Esophagus (tissue), 2 donors: ENCODE measurements at regions not wholly inside any gene's neighbourhood (a gene's known extent, or its start where the extent isn't known, plus 50 kb on each side); places are given as distances from the start of the nearest gene placed in this dataset.

Experiments
- H3K27ac ChIP-seq, 2 donors: one replicate each; pipeline ENCODE4 v1.5.1; 2013; ENCODE audit warnings: low read depth in 2 of 2, mild to moderate bottlenecking in 2 of 2, inconsistent platforms in 1 of 2, low read length in 1 of 2, moderate library complexity in 1 of 2
- H3K27me3 ChIP-seq, 2 donors: one replicate each; pipeline ENCODE4 v1.6.1; 2013; ENCODE audit warnings: low read length in 2 of 2, control low read depth in 1 of 2, mild to moderate bottlenecking in 1 of 2; ENCODE audit not compliant: insufficient read depth in 2 of 2, control insufficient read depth in 1 of 2
- H3K36me3 ChIP-seq, 2 donors: one replicate each; pipeline ENCODE4 v1.6.1; 2013; ENCODE audit warnings: low read length in 1 of 2; ENCODE audit not compliant: control insufficient read depth in 2 of 2, insufficient read depth in 2 of 2
- H3K4me1 ChIP-seq, 2 donors: one replicate each; pipeline ENCODE4 v1.6.1; 2013; ENCODE audit warnings: low read length in 1 of 2; ENCODE audit not compliant: control insufficient read depth in 2 of 2, insufficient read depth in 2 of 2
- H3K4me3 ChIP-seq, 2 donors: one replicate each; pipeline ENCODE4 v1.5.1; 2013; ENCODE audit warnings: low read length in 2 of 2, mild to moderate bottlenecking in 2 of 2, low read depth in 1 of 2, moderate library complexity in 1 of 2
- H3K9me3 ChIP-seq, 2 donors: one replicate each; pipeline ENCODE4 v1.6.1; 2013; ENCODE audit warnings: mild to moderate bottlenecking in 2 of 2, low read depth in 1 of 2, low read length in 1 of 2, moderate library complexity in 1 of 2; ENCODE audit not compliant: control insufficient read depth in 2 of 2, insufficient read depth in 1 of 2
- whole genome bisulfite sequencing, 2 donors: extraction: QIAGEN DNeasy Blood & Tissue Kit; methylation state at CpG; one replicate each; pipeline ENCODE4 v1.1.7; 2013; 5-methylcytosine and 5-hydroxymethylcytosine counted together
- donor health status: healthy with polysubstance abuse.
- donor health status: Bipolar disorder and iron deficiency.

- Histone ChIP-seq H3K36me3 (no peaks in the 10 kb centered on the region), H3K9me3 (no peaks in the 10 kb centered on the region), H3K4me3 (no peak overlapping the region), H3K4me1 (no peaks in the 10 kb centered on the region), H3K27ac (no peak overlapping the region), H3K27me3 (no peaks in the 10 kb centered on the region)
- 57 to 65% methylated on average over 11 of the region's 11 CpGs for WGBS, 2 donors
Measured at GRCh38 chr11:131204765-131205380, 165.5 kb upstream of the NTM start.

GRCh38 chr11:131206671-131207070 is 163.7 kb upstream of the NTM start:
- H3K27ac ChIP-seq = no peak overlapping the region
- no peaks in the 10 kb centered on the region for H3K9me3 ChIP-seq
- H3K27me3 ChIP-seq = no peaks in the 10 kb centered on the region
- no peak overlapping the region for H3K4me3 ChIP-seq
- 56 to 63% methylated on average over 3 of the region's 3 CpGs for WGBS, 2 donors
- H3K36me3 ChIP-seq = no peaks in the 10 kb centered on the region
- H3K4me1 ChIP-seq = no peaks in the 10 kb centered on the region

- Histone ChIP-seq H3K4me1 (no peaks in the 10 kb centered on the region), H3K36me3 (no peaks in the 10 kb centered on the region), H3K9me3 (no peaks in the 10 kb centered on the region), H3K4me3 (no peak overlapping the region), H3K27me3 (no peaks in the 10 kb centered on the region), H3K27ac (no peak overlapping the region)
- WGBS, 2 donors = 86% methylated on average over 6 of the region's 6 CpGs
Measured at GRCh38 chr11:131207901-131208300, 162.5 kb upstream of the NTM start.

- no peaks in the 10 kb centered on the region for H3K9me3 ChIP-seq
- WGBS, 2 donors = 49 to 50% methylated on average over 8 of the region's 8 CpGs
- no peaks in the 10 kb centered on the region for H3K4me1 ChIP-seq
- H3K27me3 ChIP-seq = no peaks in the 10 kb centered on the region
- no peak overlapping the region for H3K4me3 ChIP-seq
- no peaks in the 10 kb centered on the region for H3K36me3 ChIP-seq
- H3K27ac ChIP-seq = no peak overlapping the region
Measured at GRCh38 chr11:131217313-131218310, 152.8 kb upstream of the NTM start.

GRCh38 chr11:131218542-131218941 is 151.9 kb upstream of the NTM start:
- Histone ChIP-seq H3K9me3 (no peaks in the 10 kb centered on the region), H3K4me1 (no peaks in the 10 kb centered on the region), H3K27me3 (no peaks in the 10 kb centered on the region), H3K36me3 (no peaks in the 10 kb centered on the region), H3K27ac (no peak overlapping the region), H3K4me3 (no peak overlapping the region)
- WGBS, 2 donors = 91 to 97% methylated on average over 1 of the region's 1 CpG

- H3K9me3 ChIP-seq = peaks cover 0 to 2% of the 10 kb centered on the region in 2 donors
- H3K27me3 ChIP-seq = peaks cover 0 to 3% of the 10 kb centered on the region in 2 donors
- no peaks in the 10 kb centered on the region for H3K4me1 ChIP-seq
- H3K36me3 ChIP-seq = no peaks in the 10 kb centered on the region
- no peak overlapping the region for H3K27ac ChIP-seq
- H3K4me3 ChIP-seq = no peak overlapping the region
Measured at GRCh38 chr11:131219646-131220045, 150.8 kb upstream of the NTM start.

GRCh38 chr11:131223198-131223991 is 147.0 kb upstream of the NTM start:
- Histone ChIP-seq H3K27me3 (peaks cover 0 to 4% of the 10 kb centered on the region in 2 donors), H3K4me3 (no peak overlapping the region)

GRCh38 chr11:131228378-131228777 is 142.0 kb upstream of the NTM start:
- WGBS, 2 donors = 30 to 52% methylated on average over 2 of the region's 2 CpGs
- Histone ChIP-seq H3K4me3 (no peak overlapping the region), H3K36me3 (no peaks in the 10 kb centered on the region), H3K27me3 (peaks cover 0 to 4% of the 10 kb centered on the region in 2 donors), H3K4me1 (no peaks in the 10 kb centered on the region), H3K27ac (no peak overlapping the region), H3K9me3 (peaks cover 0 to 2% of the 10 kb centered on the region in 2 donors)

More at GRCh38 chr11:131223198-131223991, 147.0 kb upstream of the NTM start:
- Histone ChIP-seq H3K9me3 (peaks cover 0 to 2% of the 10 kb centered on the region in 2 donors), H3K4me1 (no peaks in the 10 kb centered on the region), H3K27ac (no peak overlapping the region), H3K36me3 (no peaks in the 10 kb centered on the region)

- H3K36me3 ChIP-seq = no peaks in the 10 kb centered on the region
- H3K4me3 ChIP-seq = no peak overlapping the region
- H3K4me1 ChIP-seq = no peaks in the 10 kb centered on the region
- H3K27ac ChIP-seq = no peak overlapping the region
- 76 to 77% methylated on average over 2 of the region's 2 CpGs for WGBS, 2 donors
- peaks cover 0 to 2% of the 10 kb centered on the region in 2 donors for H3K9me3 ChIP-seq
- peaks cover 0 to 4% of the 10 kb centered on the region in 2 donors for H3K27me3 ChIP-seq
Measured at GRCh38 chr11:131229221-131229620, 141.2 kb upstream of the NTM start.
